ENCODE measurements at regions not wholly inside any gene's neighbourhood (a gene's known extent, or its start where the extent isn't known, plus 50 kb on each side); places are given as distances from the start of the nearest gene placed in this dataset.

DNA sequence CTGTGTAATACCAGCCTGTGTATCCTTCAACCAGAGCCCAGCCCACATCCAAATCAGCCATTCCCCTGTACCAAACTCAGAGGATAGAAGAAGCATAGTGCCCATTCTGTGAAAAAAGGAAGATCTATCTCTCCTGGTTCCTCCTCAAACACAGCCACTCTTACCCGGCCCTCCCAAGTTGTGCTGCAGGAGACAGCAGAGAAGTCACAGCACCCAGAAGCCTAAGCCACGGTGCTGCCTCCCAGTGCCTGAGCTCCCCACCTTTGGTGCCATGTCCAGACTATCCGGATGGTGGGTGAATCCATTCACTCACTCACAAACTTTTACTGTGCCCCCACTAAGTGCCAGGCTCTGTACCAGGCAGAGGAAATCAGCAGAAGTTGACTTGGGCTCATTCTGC, 166.0 kb upstream of the ZMIZ1 start:
- no peak for DNase-seq

- DNase-seq = no peak
These were observed 165.3 kb upstream of the ZMIZ1 start for GRCh38 chr10:78903341-78903940.

DNA sequence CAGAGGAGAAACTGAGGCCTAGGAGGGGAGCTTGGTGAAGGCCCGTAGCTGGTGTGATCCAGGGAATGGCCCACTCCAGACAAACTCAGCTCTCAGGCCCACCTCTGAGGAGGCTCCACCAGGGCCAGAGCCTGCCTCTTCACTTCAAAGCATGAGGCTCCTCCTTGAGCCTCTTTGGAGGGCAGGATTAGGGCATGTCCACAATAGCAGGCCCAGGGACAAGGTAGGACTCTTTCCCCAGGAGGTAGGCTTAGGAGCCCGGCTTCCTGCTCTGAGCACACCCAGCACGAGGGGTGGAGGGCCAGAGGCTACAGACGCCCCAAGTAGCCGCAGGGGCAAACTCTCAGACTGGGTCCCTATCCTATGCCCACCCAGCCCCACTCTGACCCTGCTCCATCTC, 164.6 kb upstream of the ZMIZ1 start:
- DNase-seq = no peak

GRCh38 chr10:78905015-78905956, 163.5 kb upstream of the ZMIZ1 start:
- DNase-seq = no peak

DNA sequence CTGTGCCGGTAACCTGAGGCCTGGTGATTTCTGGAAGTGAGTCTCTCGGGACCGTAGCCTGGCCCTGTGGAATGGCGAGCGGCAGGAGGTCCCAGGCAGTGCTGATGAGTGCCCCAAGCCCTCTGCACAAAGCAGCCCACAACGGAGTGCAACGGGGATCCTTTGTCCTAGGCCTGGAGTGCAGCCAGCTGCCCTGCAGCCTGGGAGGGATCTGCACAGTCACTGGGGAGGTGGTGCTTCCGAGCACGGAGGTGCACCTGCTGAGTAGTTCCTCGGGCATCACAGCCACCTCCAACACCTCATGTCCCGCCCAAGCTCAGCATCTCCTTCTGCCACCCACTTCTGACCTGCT, 162.8 kb upstream of the ZMIZ1 start:
- no peak for DNase-seq

GRCh38 chr10:78906734-78907390, 161.9 kb upstream of the ZMIZ1 start:
- no peak for DNase-seq

DNA sequence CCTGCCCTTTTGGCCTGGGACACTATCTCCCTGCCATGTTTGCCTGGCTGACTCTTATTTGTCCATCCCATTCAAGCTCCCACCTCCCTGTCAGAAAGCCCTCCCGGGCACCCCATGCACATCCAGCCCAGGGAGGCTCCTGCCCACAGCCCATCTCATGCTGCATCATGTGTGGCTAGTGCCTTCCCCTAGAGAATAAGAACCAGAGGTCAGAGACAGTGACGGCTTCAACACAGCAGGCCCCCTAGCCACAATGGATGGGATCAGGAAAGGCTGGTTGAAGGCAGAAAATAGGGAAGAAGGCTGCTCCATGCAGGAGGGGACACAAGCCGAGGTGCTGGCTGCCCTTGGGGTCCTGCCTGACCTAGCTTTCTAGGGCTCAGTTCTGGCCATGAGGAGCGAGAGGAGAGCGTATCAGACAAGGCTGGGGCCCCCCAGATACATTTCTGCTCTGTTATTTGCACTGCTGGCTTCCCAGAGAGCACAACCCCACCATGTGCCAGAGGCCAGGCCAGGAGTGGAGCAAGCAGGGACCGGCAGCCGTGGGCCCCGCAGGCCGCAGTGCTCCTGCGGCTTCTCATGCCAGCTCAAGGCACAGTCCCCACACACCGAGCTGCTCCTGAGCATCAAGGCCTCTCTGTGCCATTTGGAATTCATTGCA, 161.1 kb upstream of the ZMIZ1 start:
- DNase-seq = no peak

GRCh38 chr10:78909221-78909620, 159.5 kb upstream of the ZMIZ1 start:
- no peak for DNase-seq

DNA sequence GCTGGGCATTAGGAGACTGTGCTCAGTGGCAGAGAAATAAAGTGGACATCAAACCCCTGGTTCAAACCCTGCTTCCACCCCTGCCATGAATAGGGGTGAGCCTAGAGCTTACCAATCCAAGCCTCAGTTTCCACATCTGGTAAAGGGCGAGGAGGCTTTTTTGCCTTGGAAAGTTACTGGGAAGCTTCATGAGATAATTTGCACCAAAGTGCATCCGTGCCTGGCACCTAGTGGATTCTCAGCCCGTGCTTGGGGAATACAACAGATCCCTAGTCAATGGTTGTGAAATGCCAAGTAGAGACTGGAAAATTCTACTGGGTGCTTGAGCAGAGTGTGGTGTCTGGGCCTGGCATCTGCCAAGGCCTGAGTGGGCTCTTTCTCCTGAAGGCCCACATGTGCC, 158.7 kb upstream of the ZMIZ1 start:
- no peak for DNase-seq

- no peak for DNase-seq
These were observed 158.3 kb upstream of the ZMIZ1 start for GRCh38 chr10:78910476-78910875.

- no peak for DNase-seq
These were observed 157.9 kb upstream of the ZMIZ1 start for GRCh38 chr10:78910886-78911285.

DNA sequence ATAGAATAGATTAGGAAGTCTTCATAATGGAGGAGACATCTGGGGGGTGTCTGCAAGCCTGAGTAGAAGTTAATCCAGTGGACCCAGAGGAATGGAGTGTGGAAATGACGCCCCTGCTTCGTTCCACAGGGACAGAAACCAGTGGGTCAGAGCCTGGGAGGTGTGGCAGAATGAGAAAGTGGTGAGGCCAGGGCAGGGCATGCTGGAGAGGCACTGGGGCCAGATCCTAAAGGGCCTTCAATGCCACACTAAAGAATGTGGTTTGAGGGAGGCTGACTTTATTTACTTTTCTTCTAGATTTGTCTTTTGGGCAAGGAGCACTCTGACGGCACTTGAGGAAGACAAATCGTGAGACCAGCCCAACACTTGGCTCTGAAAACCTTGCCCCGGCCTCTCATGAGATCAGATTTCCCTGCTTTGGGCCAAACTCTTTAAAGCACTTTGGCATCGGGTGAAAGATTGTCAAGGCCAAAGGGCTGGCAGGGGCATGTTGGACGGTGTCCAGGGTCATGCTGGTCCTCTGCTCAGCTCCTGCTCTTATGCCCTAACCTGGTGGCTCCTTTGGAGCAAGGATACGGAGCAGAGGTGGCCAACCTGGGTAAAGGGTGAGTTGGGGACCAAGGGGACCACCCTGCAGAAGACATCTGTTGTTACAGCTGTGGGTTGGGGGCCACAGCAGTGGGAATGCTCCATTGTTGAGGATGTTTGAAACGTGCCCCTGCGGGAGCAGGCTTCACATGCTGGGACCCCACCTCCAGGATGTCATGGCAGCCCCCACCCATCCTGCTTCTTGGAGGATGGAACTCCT, 157.0 kb upstream of the ZMIZ1 start:
- no peak for DNase-seq

DNA sequence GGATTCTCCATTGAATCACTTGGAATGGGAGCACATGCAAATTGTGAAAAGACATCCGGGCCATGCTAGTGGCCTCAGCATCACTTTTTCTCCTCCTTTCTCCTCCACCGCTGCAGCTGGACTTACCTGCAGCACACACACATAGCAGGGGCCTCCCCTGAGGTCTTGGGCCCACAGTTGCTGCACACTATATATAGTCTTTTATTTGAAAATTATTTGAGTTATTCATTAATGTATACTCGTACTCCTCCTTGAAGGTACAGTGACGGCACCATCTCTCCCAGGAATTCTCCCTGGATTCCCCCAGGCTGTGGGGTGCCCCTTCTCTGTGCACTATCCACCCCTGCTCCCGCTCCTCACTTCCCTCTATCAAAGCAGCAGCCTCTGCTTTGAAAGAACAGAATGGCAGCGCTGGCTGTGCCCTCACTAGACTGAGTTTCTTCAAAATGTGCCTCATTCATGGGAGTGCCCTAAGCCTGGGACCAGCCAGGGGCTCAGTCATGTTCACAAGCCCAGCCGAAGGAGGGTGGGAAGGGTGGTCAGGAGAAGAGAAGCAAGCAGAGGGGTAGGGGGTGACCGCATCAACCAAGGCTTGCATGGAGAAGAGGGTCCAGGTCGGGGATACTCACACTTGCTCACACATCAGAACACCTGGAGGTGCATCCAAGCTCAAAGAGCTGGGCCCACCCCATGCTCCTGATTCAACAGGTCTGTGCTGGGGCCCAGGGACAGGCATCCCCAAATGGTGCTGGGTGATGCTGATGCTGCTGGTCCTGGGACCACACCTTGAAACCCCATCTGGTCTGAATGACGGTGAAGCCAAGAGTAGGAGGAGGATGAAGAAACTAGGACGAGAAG, 156.2 kb upstream of the ZMIZ1 start:
- DNase-seq = no peak

DNA sequence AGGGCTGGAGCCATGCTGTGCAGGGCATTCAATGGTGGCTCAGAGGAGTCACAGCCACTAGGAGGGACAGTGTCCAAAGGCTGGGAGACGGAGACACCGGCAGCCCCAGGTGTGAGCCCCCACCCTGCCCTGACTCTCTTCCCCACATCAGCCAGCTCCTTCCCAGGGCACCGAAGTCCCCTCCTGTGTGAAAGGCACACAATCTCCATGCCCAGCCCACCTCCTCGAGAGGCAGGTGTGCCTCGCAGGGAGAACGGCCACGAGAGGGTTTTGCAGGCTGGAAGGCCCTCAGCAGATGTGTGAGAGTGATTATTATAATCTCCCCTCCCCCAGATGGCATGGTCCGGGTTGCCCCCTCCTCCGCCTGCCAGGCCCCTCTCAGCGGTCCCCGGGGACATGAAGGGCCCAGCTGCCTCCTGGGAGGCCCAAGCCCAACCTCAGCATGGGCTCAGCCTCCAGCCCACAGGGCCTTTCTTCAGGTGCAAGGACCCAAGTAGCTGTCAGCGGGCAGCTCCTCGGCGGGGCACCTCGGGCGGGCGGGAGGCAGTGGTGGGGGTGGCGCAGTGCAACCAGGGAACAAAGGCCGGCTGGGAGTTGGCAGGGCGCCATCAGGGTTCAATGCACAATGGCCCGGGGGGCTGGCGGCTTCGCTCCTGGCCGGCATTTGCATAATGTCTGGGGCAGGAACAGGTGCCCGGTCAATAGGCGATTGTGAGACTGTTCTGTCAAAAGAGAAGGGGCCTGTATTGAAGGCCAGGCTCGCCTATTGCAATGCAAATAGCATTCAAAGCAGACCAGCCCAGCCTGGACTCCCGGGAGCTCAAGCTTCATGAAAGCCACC, 155.3 kb upstream of the ZMIZ1 start:
- DNase-seq = no peak

DNA sequence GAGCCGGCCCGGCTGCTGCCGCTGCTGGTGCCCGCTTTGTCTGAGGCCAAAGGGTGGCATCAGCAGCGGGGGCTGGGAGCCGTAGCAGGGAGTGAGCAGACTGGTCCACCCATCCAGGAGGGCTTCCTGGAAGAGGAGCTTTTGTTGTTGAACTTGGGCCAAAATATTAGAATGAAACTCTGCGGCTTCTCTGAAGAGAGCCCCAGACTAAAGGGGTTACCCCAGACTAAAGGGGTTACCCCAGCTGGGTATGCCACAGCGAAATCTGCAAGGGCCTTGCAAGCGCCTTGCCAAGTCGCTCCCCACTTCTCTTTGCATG, 154.7 kb upstream of the ZMIZ1 start:
- no peak for DNase-seq

DNA sequence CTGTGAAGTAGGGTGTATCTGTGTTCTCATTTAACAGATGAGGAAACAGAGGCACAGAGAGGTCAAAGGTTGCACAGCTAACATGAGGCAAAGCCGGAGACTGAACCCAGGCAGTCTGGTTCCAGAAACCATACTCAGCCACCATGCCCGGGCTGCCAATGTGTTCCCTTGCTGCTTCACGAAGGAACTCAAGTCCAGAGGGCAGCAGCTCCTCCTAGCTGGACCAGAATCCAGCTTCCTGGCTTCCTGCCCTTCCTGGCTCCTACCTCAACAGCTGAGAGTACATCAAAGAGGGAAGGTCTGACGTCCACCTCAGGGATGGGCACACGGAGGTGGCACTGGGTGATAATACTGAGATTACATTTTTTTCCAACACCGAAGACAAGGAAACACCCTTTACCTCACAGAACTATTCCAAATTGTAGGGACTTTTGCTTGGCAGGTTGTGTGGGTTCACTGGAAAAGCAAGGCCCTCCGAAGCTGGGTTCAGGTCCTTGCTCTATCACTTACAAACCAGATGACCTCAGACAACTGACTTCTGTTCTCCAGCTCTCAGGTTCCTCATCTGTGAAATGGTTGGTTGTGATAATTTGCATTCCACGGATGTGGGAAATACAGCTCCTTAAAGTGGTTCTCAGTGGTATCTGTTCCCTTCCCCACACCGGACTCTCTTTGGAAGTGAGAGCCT, 154.1 kb upstream of the ZMIZ1 start:
- DNase-seq = no peak

GRCh38 chr10:78915190-78915518, 153.6 kb upstream of the ZMIZ1 start:
- no peak for DNase-seq

GRCh38 chr10:78916227-78916626, 152.5 kb upstream of the ZMIZ1 start:
- DNase-seq = no peak

DNA sequence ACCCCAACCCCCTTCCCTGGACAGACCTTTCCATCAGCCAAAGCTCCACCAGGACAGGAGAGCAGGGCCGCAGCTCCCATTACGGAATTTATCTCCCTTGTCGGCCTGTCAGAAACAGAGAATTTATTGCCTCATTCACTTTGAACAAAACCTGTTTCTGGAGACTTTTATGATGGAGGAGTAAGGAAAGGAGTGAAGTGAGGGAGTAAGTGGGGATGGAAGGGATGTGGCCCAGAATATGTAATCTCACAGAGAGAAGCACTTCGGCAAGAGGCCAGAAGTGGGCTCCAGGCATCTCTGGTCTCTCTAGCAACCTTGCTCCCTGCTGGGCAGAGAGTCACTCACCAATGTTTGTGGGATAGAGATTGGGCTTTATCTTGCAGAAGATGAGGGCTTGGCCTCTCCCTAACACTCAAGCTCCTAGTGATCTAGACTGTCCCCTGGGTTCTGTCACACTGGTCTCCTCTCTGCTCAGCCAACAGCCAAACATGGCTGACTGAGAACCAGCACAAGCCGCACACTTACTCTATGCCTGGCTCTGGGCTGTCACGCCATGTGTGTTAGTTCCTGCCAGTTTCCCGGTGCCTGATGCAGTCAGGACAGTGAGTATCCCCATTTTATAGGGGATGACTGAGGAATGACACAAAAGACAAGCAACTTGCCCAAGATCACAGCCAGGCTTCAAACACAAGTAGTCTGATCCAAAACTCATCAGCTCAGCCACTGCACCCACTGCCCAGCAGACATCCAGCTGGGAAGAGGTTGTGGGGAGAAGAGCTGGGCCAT, 149.4 kb upstream of the ZMIZ1 start:
- no peak for DNase-seq

DNA sequence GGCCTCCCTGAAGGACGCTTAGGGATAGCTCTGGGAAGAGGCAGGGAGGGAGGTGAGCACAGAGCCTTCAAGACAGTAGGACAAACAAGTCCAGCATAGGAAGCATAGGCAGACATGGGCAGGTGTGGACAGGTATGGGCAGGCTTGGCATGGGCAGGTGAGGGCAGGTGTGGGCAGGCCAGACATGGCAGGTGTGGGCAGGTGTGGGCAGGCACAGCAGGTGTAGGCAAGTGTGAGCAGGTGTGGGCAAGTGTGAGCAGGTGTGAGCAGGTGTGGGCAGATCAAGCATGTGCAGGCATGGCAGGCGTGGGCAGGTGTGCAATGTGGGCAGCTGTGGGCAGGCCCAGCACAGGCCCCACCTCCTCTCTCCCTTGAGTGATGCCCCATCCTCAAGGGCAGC, 148.8 kb upstream of the ZMIZ1 start:
- DNase-seq = no peak
